Right atrium auricular region (tissue), 2 donors: ENCODE measurements at regions not wholly inside any gene's neighbourhood (a gene's known extent, or its start where the extent isn't known, plus 50 kb on each side); places are given as distances from the start of the nearest gene placed in this dataset.

Experiments
- DNase-seq: peaks from one replicate; pipeline ENCODE4 v3.0.0-alpha.2; 2019; ENCODE audit warnings: low spot score
- H3K27ac ChIP-seq, 2 donors: fragments of 200-600 bp; sonication (generic); 1 replicate in 1 of 2; 2 replicates in 1 of 2; pipeline ENCODE4 v1.5.1; 2016 to 2019
- H3K27me3 ChIP-seq, 2 donors: fragments of 200-600 bp; sonication (generic); one replicate each; pipeline versions ENCODE4 v1.5.1 to v1.6.0; 2017 to 2019
- H3K36me3 ChIP-seq: fragments of 200-600 bp; sonication (generic); one replicate; pipeline ENCODE4 v1.5.1; 2016
- H3K4me1 ChIP-seq, 2 donors: fragments of 200-600 bp; sonication (generic); one replicate each; pipeline versions ENCODE4 v1.5.1 to v1.6.0; 2017 to 2019
- H3K4me3 ChIP-seq, 2 donors: fragments of 200-600 bp; sonication (generic); 1 replicate in 1 of 2; 2 replicates in 1 of 2; pipeline ENCODE4 v1.5.1; 2017 to 2019; ENCODE audit warnings: mild to moderate bottlenecking in 1 of 2, moderate library complexity in 1 of 2
- H3K9me3 ChIP-seq, 2 donors: fragments of 200-600 bp; sonication (generic); one replicate each; pipeline ENCODE4 v1.5.1; 2019
- TF ChIP-seq, protein P1 (sequence below), 2 donors: fragments of 200-600 bp; sonication (generic); IDR thresholded peaks; one replicate each; pipeline ENCODE4 v1.5.1; 2019; ENCODE audit warnings: antibody characterized with exemption in 2 of 2

DNA sequence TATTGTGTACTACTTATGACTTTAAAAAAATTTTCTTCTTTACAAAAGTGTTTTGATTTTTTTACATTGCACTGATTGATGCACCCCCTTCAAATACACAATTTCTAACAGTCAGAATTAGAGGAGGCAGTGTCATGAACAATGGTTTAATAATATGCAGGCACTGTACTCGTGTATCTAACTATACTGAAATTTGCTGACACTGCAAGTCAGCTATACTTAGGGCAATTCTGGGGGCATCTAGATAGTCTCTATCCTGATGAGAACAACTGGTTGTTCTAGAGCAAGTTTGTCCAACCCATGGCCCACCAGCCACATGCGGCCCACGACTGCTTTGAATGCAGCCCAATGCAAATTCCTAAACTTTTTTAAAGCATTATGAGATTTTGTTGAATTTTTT lies 375.6 kb downstream of the BCKDHB start:
- TF ChIP-seq, protein P1, sequence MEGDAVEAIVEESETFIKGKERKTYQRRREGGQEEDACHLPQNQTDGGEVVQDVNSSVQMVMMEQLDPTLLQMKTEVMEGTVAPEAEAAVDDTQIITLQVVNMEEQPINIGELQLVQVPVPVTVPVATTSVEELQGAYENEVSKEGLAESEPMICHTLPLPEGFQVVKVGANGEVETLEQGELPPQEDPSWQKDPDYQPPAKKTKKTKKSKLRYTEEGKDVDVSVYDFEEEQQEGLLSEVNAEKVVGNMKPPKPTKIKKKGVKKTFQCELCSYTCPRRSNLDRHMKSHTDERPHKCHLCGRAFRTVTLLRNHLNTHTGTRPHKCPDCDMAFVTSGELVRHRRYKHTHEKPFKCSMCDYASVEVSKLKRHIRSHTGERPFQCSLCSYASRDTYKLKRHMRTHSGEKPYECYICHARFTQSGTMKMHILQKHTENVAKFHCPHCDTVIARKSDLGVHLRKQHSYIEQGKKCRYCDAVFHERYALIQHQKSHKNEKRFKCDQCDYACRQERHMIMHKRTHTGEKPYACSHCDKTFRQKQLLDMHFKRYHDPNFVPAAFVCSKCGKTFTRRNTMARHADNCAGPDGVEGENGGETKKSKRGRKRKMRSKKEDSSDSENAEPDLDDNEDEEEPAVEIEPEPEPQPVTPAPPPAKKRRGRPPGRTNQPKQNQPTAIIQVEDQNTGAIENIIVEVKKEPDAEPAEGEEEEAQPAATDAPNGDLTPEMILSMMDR (IDR thresholded peaks at IDR 0.05) = no peak
- Histone ChIP-seq H3K4me3 (no peak overlapping the region), H3K4me1 (no peaks in the 10 kb centered on the region), H3K27ac (no peak overlapping the region), H3K27me3 (no peaks in the 10 kb centered on the region), H3K9me3 (no peaks in the 10 kb centered on the region), H3K36me3 (no peaks in the 10 kb centered on the region)
- no peak for DNase-seq

DNA sequence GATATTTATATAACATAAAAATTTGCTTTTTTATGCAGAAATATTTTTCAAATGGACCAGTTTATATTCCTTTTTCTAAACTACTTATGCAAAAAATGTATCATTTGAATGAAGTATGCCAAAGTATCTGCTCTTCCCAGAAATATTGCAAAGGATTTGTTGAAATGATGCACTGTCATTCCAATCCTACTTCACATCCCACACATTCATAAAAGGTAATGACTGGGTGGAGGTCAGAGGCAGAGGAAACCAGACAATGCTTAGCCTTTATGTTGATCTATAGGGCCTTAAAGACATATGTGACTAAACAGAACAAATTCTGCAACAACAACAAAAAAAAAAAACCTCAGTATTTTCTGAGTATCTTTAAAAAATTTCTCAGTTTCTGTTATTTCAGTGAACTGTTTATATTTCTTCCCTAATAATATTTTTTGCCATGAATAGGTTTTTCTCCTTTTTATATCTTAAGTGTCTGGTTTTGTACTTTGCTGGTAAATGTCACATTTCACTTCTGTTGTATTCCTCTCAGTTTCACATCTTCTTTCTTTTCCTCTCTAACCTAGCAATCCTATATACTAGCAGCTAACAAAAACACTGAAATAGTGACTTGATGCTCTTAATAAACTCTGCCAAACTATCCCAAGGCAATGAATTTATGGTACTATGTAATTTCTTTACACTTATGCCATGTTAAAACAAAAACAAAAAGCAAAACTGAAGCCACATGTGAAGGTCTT lies 374.1 kb downstream of the BCKDHB start:
- H3K9me3 ChIP-seq = no peaks in the 10 kb centered on the region
- no peaks in the 10 kb centered on the region for H3K36me3 ChIP-seq
- H3K4me1 ChIP-seq = no peaks in the 10 kb centered on the region
- no peak overlapping the region for H3K27ac ChIP-seq
- no peak for DNase-seq
- no peaks in the 10 kb centered on the region for H3K27me3 ChIP-seq
- TF ChIP-seq, protein P1 (IDR thresholded peaks at IDR 0.05) = no peak
- H3K4me3 ChIP-seq = no peak overlapping the region

DNA sequence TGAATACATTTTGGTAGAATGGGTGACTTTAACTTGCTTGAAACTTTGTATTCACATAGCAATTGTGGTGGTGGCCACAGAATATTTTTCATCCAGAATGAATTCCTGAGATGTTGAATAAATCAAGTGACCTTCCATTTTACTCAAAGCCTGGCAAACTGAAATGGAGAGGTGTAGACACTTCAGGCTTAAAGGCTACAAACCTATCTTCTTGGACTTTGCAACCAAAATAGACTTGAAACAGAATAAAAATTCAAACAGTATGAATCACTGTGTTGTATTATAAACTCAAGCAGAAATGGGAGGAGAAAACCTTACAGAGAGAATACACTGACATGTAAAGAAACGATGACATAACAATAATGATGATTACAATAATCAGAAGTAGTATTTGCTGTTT lies 371.6 kb downstream of the BCKDHB start:
- DNase-seq = no peak
- Histone ChIP-seq H3K36me3 (no peaks in the 10 kb centered on the region), H3K4me3 (no peak overlapping the region), H3K9me3 (no peaks in the 10 kb centered on the region), H3K27ac (no peak overlapping the region), H3K27me3 (no peaks in the 10 kb centered on the region), H3K4me1 (no peaks in the 10 kb centered on the region)
- TF ChIP-seq, protein P1 (IDR thresholded peaks at IDR 0.05) = no peak

DNA sequence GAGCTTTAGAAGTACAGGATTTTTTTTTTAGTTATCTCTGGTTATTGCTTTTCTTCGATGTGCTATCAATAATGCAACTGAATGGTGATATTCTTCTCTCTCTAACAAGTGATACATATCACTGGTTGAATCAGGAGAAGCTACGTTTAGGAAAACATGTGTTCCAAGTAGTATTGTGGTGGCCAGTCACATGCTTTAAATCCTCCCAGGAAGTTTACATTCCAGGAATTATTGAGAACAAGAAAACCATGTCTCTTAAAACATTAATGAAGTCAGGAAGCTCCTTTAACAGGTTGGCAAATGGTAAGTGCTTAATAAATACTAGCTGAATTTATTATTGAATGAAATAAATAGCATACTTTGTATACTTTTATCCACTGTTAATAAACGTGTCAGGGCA lies 371.1 kb downstream of the BCKDHB start:
- TF ChIP-seq, protein P1 (IDR thresholded peaks at IDR 0.05) = no peak
- no peaks in the 10 kb centered on the region for H3K36me3 ChIP-seq
- H3K27me3 ChIP-seq = no peaks in the 10 kb centered on the region

DNA sequence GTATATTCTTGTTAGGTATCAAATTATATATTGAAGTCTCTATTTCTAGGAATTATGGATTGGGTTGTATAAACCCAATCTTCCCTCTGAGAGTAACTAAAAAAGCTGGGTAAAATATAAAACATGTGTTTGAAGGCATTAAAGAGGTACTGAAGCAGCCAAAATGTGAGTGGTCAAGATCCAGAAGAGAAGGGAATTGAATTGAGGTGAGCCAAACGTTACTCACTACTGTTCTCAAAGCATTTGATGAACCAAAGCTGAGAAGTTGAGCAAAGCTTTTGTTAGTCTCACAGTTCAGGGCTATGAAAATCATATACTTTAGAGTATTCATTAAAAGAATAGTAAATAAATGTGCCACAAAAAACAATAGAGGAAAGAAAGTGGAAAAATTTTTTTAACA lies 365.8 kb downstream of the BCKDHB start:
- Histone ChIP-seq H3K36me3 (no peaks in the 10 kb centered on the region), H3K27me3 (no peaks in the 10 kb centered on the region), H3K4me1 (no peaks in the 10 kb centered on the region), H3K9me3 (no peaks in the 10 kb centered on the region), H3K4me3 (no peak overlapping the region), H3K27ac (no peak overlapping the region)
- DNase-seq = no peak
- TF ChIP-seq, protein P1 (IDR thresholded peaks at IDR 0.05) = no peak

More for the DNA sequence above, 371.1 kb downstream of the BCKDHB start:
- H3K27ac ChIP-seq = no peak overlapping the region
- H3K4me1 ChIP-seq = no peaks in the 10 kb centered on the region
- no peak for DNase-seq
- H3K9me3 ChIP-seq = no peaks in the 10 kb centered on the region
- H3K4me3 ChIP-seq = no peak overlapping the region

- H3K9me3 ChIP-seq = no peaks in the 10 kb centered on the region
- no peak overlapping the region for H3K27ac ChIP-seq
- no peaks in the 10 kb centered on the region for H3K4me1 ChIP-seq
- H3K36me3 ChIP-seq = no peaks in the 10 kb centered on the region
- no peak overlapping the region for H3K4me3 ChIP-seq
- TF ChIP-seq, protein P1 (IDR thresholded peaks at IDR 0.05) = no peak
- H3K27me3 ChIP-seq = no peaks in the 10 kb centered on the region
- no peak for DNase-seq
These were observed 363.5 kb downstream of the BCKDHB start for GRCh38 chr6:80469977-80470376.
